ENCODE measurements at regions not wholly inside any gene's neighbourhood (a gene's known extent, or its start where the extent isn't known, plus 50 kb on each side); places are given as distances from the start of the nearest gene placed in this dataset.
"Not testable (repeated sequence)": the region's sequence is repeated elsewhere in the genome, so short reads cannot be mapped to it uniquely, and the experiment has no call there.

- peak; percentile 13 for DNase-seq
Observed at GRCh38 chr7:82701949-82702348, 258.4 kb upstream of the CACNA2D1 start.

DNA sequence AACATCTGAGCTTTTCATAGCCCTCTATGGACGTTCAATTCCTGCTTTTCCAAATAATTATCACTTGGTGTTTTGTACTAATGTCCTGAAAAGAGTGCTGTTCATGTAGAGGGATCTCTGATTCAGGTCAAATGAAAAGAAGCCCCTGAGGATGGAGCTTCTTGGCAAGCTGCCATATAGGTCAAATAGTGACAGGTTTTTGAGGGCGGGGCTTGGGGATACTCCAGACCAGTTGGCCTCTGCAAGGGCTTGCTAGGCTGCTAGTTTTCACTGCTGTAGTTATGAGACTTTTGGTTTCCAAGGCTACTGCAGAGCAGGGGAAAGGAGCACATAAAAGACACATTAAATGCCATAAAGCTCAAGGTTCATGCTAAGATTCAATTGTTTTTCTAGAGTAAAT lies 257.2 kb upstream of the CACNA2D1 start:
- DNase-seq = no peak

GRCh38 chr7:82699773-82700186 lies 256.2 kb upstream of the CACNA2D1 start:
- peak; percentile 49 for DNase-seq

DNA sequence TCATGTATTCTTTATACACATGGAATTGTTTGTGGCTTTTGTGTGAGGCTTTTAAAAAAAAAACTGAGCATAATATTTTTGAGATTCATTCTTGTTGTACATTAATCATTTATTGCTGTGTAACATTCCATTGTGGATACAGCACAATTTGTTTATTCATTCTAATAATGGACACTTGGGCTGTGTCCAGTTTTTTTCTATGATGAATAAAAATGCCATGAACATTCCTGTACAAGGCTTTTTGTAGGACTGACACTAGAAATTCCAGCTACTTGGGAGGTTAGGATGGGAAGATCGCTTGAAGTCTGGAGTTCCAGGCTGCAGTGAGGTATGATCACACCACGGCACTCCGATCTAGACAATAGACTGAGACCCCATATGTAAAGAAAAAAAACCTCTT lies 254.3 kb upstream of the CACNA2D1 start:
- DNase-seq = peak; percentile 87

GRCh38 chr7:82696631-82697030 lies 253.1 kb upstream of the CACNA2D1 start:
- DNase-seq = no peak

DNA sequence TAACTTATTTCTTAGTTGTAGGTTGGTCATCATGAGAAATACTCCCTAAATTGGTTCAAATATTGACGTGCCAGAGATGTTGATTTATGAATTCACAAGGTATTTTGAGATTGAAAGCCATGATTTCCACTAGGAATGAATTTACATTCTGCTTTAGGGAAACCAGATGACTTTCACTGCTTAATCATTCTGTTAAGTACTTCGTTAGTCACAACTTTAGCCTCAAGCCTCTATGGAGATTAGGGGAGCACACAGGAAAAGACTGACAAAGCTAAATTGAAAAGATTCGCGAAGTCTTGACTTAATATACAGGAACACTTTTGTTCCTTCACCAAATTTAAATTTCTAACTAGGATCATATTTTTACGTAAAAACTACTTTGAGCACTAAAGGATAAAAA lies 250.4 kb upstream of the CACNA2D1 start:
- no peak for DNase-seq

DNA sequence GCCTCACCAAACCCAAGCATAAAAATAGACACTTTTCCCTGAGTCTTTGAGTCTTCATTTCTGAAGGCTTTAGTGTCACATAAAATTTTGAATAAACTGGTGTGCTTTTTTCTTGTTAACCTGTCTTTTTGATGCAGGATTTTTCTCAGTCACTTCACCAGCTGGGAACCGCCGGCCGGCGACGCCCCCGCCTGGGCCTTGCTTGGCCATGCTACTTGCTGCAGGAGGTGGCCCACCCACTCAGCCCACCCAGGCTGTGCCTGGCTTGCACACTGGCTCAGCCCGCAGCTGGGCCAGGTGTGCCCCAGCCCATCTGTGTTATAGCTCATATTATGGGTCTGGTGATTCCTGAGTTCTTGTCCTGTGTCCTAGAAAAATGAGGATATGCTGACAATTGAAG lies 247.4 kb upstream of the CACNA2D1 start:
- no peak for DNase-seq

- no peak for DNase-seq
Observed at GRCh38 chr7:82685214-82685613, 241.6 kb upstream of the CACNA2D1 start.

DNA sequence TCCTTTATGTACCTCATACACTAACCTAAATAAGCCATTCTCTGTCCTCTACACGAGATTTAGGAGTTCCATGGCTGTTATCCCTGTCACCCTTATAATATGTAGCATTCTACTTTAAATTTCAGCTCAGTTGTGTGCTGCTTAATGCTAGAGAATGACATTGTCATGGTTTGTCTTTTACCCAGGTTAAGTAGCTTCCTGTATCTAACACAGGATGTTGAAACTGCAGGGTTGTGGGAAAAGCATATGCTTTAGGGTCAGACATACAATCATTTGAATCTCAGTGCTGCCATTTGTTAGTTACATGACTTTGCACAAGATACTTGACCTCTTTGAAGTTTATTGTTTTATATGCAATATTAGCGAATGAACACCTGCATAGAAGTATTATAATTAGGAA lies 235.1 kb upstream of the CACNA2D1 start:
- DNase-seq = no peak

GRCh38 chr7:82678259-82678658 lies 234.7 kb upstream of the CACNA2D1 start:
- no peak for DNase-seq

GRCh38 chr7:82677493-82677892 lies 233.9 kb upstream of the CACNA2D1 start:
- DNase-seq = peak; percentile 20

DNA sequence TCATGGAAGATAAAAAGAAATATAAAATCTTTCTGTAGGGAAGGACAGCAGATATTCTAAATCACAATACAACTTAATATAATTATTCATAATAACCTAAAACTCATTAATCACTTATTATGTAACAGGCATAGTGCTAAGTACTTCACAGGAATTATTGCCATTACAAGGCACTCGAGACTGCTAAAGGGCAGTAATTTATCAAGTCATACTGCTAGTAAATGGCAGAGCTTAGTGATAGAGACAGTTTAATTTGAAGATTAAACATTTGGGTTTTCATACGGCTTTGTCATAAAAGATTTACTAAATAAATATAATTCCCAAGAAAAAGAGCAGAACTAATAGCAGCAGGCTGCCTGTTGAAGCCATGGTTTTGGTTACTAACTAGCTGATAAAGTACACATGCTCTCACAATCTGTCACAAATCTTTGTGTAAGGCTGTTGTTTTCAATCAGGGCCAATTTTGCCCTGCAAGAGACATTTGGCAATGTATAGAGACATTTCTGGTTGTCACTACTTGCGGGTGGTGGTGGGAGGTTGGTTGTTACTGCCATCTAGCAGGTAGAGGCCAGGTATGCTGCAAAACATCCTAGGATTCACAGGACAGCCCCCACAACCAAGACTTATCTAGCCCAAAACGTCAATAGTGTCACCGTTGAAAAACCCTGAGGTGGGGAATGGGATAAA lies 233.3 kb upstream of the CACNA2D1 start:
- no peak for DNase-seq

DNA sequence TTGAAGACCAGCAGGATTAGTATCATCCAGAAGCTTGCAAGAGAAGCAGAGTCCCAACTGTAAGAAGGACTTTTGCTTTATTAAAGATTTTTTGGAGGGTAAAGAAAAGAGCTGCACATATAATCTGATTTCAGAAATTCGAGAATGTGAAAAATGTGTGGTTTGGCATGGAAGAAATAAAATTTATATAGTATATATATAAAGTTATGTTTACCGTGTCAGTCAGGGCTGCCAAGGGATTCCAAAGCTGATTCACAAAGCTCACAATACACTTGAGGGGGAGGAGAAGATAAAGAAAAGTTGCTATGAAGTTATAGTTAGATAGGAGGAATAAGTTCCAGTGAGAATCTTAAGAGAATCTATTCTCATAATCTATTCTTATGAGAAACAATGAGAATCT lies 231.8 kb upstream of the CACNA2D1 start:
- peak; percentile 76 for DNase-seq

DNA sequence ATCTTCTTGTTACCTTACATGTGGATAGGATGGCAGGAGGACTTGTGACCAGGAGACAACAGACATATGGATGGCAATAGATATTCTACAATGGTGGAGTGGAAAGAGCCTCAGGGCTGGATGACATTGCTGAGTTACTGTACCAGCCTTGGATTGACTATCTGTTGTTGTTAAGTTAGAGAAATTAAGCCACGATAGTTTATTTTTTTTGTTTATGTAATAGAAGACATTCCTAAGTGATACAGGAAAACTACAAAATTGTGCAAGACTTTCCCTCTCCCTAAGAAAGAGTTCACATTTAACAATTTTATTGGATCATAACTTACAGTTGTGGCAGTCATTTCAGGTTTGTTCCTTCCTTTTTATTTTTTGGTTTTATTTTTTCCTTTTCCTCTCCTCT lies 230.7 kb upstream of the CACNA2D1 start:
- no peak for DNase-seq

DNA sequence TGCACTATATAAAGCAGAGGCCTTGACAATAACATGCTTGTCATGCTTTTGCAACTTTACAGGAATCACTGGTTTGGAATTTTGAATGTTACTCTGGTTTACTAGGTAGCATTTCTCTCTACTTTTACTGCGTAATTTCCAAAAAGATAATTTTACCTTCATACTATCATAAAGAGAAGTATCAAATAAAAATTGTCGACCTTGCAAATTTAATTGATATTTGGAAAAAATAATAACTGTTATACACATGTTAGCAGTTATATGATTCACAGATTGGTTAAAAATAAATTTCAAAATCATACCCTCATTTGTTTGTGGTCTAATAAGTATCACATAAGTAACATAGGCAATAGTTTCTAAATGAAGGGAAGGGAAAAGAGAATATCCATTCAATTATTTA lies 228.5 kb upstream of the CACNA2D1 start:
- peak; percentile 6 for DNase-seq

GRCh38 chr7:82669141-82669540 lies 225.6 kb upstream of the CACNA2D1 start:
- DNase-seq = no peak

DNA sequence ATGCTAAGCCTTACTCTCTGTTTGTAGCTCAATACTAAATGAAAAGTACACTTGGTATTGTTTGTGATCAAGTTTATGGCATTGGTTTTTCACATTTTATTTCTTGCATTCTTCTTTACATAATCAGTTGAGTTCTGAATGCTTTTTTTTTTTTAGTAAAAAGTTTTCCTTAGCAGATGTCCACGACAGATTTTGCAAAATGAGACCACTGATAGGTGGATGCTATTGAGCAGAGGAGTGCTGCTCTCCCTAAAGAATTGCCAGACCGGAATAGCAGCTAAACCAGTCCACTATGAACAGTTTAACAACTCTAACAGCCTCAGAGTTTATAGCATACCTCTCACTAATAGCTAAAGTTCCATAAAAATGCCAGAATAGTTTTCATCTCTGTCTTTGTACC lies 225.1 kb upstream of the CACNA2D1 start:
- DNase-seq = no peak

GRCh38 chr7:82665966-82666507 lies 222.5 kb upstream of the CACNA2D1 start:
- no peak for DNase-seq

- DNase-seq = no peak
Observed at GRCh38 chr7:82655965-82656364, 212.4 kb upstream of the CACNA2D1 start.

GRCh38 chr7:82650095-82650494 lies 206.5 kb upstream of the CACNA2D1 start:
- DNase-seq = not testable (repeated sequence)

DNA sequence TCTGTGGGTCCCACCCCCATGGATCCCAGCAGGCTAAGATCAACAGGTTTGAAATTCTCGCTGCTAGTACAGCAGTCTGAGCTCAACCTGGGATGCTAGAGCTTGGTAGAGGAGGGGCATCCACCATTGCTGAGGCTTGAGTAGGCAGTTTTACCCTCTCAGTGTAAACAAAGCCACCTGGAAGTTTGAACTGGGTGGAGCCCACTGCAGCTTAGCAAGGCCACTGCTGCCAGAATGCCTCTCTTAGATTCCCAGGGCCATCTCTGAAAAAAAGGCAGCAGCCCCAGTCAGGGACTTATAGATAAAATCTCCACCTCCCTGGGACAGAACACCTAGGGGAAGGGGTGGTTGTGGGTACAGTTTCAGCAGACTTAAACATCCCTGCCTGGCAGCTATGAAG lies 190.0 kb upstream of the CACNA2D1 start:
- no peak for DNase-seq

- peak; percentile 23 for DNase-seq
Observed at GRCh38 chr7:82631998-82632397, 188.4 kb upstream of the CACNA2D1 start.

- peak; percentile 20 for DNase-seq
Observed at GRCh38 chr7:82629583-82629982, 186.0 kb upstream of the CACNA2D1 start.

DNA sequence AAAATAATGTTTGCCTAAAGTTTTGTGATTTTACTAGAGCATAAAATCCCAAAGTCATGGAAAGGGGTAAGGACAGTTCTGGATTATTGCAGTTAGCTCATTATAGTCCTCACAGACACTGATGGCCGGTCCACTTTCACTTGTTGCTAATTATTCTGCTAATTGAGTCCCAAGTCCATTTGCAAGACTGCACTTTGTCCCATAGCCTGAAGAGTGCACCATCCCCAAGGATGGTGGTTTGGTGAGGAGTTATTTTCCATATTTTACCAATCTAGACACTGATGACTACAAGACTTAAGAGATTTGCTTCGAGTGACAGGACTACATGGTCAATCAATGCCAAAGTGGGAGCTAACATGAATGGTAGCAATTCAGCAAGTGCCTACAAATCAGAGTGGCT lies 181.8 kb upstream of the CACNA2D1 start:
- no peak for DNase-seq

GRCh38 chr7:82624965-82625364 lies 181.4 kb upstream of the CACNA2D1 start:
- no peak for DNase-seq
